ENCODE measurements at regions not wholly inside any gene's neighbourhood (a gene's known extent, or its start where the extent isn't known, plus 50 kb on each side); places are given as distances from the start of the nearest gene placed in this dataset.

- no peak for TF ChIP-seq MAX (IDR thresholded peaks at IDR 0.05)
- no peak for TF ChIP-seq EP300 (IDR thresholded peaks at IDR 0.05; ENCODE audit: borderline replicate concordance)
- no peak for TF ChIP-seq RAD21 (IDR thresholded peaks at IDR 0.05; ENCODE audit: low read depth)
- no peak for TF ChIP-seq YY1 (IDR thresholded peaks at IDR 0.05; ENCODE audit: low read depth)
- TF ChIP-seq TCF12 (IDR thresholded peaks at IDR 0.05; ENCODE audit: low read depth) = no peak
- no peak for TF ChIP-seq EGR1 (IDR thresholded peaks at IDR 0.05)
- TF ChIP-seq FOXM1 (IDR thresholded peaks at IDR 0.05; ENCODE audit: borderline replicate concordance, low read depth) = no peak
- TF ChIP-seq REST (IDR thresholded peaks at IDR 0.05; ENCODE audit: low read depth) = no peak
- no peak for TF ChIP-seq CREB1 (IDR thresholded peaks at IDR 0.05; ENCODE audit: low read depth)
- no peak for TF ChIP-seq TAF1 (IDR thresholded peaks at IDR 0.05; ENCODE audit: low read depth)
- TF ChIP-seq ZBTB7A (IDR thresholded peaks at IDR 0.05; ENCODE audit: low read depth) = no peak
Observed at GRCh38 chrX:95996294-95996693, 688.3 kb upstream of the DIAPH2 start.

Data from Ishikawa (cell line).